Fibroblast of lung (primary cell): ENCODE measurements at regions not wholly inside any gene's neighbourhood (a gene's known extent, or its start where the extent isn't known, plus 50 kb on each side); places are given as distances from the start of the nearest gene placed in this dataset.

Experiments
- DNase-seq, 2 donors: peaks; one replicate each; pipeline versions ENCODE4 v3.0.0 to v3.0.0-alpha.2; 2010; ENCODE audit warnings: low read depth in 2 of 2
- H2AFZ ChIP-seq: 2 replicates; pipeline ENCODE4 v1.5.1; 2012; ENCODE audit warnings: low read length, control low read depth, inconsistent platforms
- H3K27ac ChIP-seq: 2 replicates; pipeline ENCODE4 v1.5.1; 2011; ENCODE audit warnings: low read length, control low read depth; ENCODE audit not compliant: insufficient read depth
- H3K27me3 ChIP-seq: 2 replicates; pipeline ENCODE4 v1.5.1; 2011; ENCODE audit warnings: mild to moderate bottlenecking, low read length; ENCODE audit not compliant: control insufficient read depth, insufficient read depth
- H3K36me3 ChIP-seq: 2 replicates; pipeline ENCODE4 v1.5.1; 2011; ENCODE audit warnings: low read length; ENCODE audit not compliant: control insufficient read depth, insufficient read depth
- H3K4me1 ChIP-seq: 2 replicates; pipeline ENCODE4 v1.5.1; 2011; ENCODE audit warnings: low read length; ENCODE audit not compliant: control insufficient read depth, insufficient read depth; ENCODE audit errors: extremely low read depth
- H3K4me2 ChIP-seq: 2 replicates; pipeline ENCODE4 v1.5.1; 2011; ENCODE audit warnings: low read length, control low read depth; ENCODE audit not compliant: insufficient read depth; ENCODE audit errors: extremely low read depth
- H3K4me3 ChIP-seq, 4 experiments: fragments of 200-600 bp in 1 of 4; sonication (generic) in 1 of 4; replicated peaks in 1 of 4; 2 replicates each; pipeline ENCODE4 v1.5.1; 2011 to 2016; ENCODE audit warnings: low read length in 4 of 4, low read depth in 3 of 4, mild to moderate bottlenecking in 3 of 4, control low read depth in 2 of 4, inconsistent platforms in 1 of 4, mixed read lengths in 1 of 4; ENCODE audit not compliant: insufficient read depth in 1 of 4; ENCODE audit errors: control extremely low read depth in 1 of 4
- H3K79me2 ChIP-seq: 2 replicates; pipeline ENCODE4 v1.5.1; 2012; ENCODE audit warnings: mild to moderate bottlenecking, low read length, inconsistent platforms; ENCODE audit not compliant: control insufficient read depth, insufficient read depth
- H3K9ac ChIP-seq: 2 replicates; pipeline ENCODE4 v1.5.1; 2011; ENCODE audit warnings: mild to moderate bottlenecking, low read length, control low read depth; ENCODE audit not compliant: insufficient read depth
- H3K9me3 ChIP-seq: 2 replicates; pipeline ENCODE4 v1.5.1; 2012; ENCODE audit warnings: low read depth, low read length; ENCODE audit not compliant: control insufficient read depth, insufficient read depth
- H4K20me1 ChIP-seq: 2 replicates; pipeline ENCODE4 v1.5.1; 2011; ENCODE audit warnings: low read length; ENCODE audit not compliant: control insufficient read depth, insufficient read depth; ENCODE audit errors: extremely low read depth
- CTCF ChIP-seq, 2 donors: IDR thresholded peaks in 1 of 2; conservative IDR thresholded peaks in 1 of 2; 1 replicate in 1 of 2; 2 replicates in 1 of 2; pipeline ENCODE4 v1.5.1; 2011 to 2012; ENCODE audit warnings: low read length in 2 of 2, control low read depth in 1 of 2, inconsistent platforms in 1 of 2, low read depth in 1 of 2, mild to moderate bottlenecking in 1 of 2
- EZH2 ChIP-seq: IDR thresholded peaks from 2 replicates; pipeline ENCODE4 v1.5.1; 2012; ENCODE audit warnings: low read length, control low read depth, mild to moderate bottlenecking; ENCODE audit errors: missing control alignments

GRCh38 chrX:25858273-25858880 lies 279.8 kb upstream of the MAGEB18 start:
- TF ChIP-seq CTCF (conservative IDR thresholded peaks at IDR 0.05 in 1 of 2, IDR thresholded peaks at IDR 0.05 in 1 of 2; ENCODE audit: low read depth in 1 of 2, low read length in 2 of 2) (no peak), EZH2 (no peak)
- peak; percentile 1 for DNase-seq
- Histone ChIP-seq H3K27ac (no peak overlapping the region), H3K4me1 (no peaks in the 10 kb centered on the region), H3K36me3 (no peaks in the 10 kb centered on the region), H3K4me3 (no peak overlapping the region), H3K79me2 (no peaks in the 10 kb centered on the region), H4K20me1 (peaks cover 2% of the 10 kb centered on the region), H3K9ac (no peak overlapping the region), H3K9me3 (no peaks in the 10 kb centered on the region), H2AFZ (no peak overlapping the region), H3K27me3 (no peaks in the 10 kb centered on the region), H3K4me2 (no peak overlapping the region)

GRCh38 chrX:25860322-25860721 lies 277.8 kb upstream of the MAGEB18 start:
- no peaks in the 10 kb centered on the region for H3K4me1 ChIP-seq
- H3K27me3 ChIP-seq: no peaks in the 10 kb centered on the region
- TF ChIP-seq EZH2: no peak
- TF ChIP-seq CTCF (conservative IDR thresholded peaks at IDR 0.05 in 1 of 2, IDR thresholded peaks at IDR 0.05 in 1 of 2; ENCODE audit: low read depth in 1 of 2, low read length in 2 of 2): no peak

GRCh38 chrX:25869761-25870160 lies 268.4 kb upstream of the MAGEB18 start:
- Histone ChIP-seq H3K79me2 (no peaks in the 10 kb centered on the region), H3K27ac (no peak overlapping the region), H4K20me1 (no peaks in the 10 kb centered on the region), H3K4me1 (no peaks in the 10 kb centered on the region), H3K4me2 (no peak overlapping the region), H2AFZ (no peak overlapping the region), H3K27me3 (no peaks in the 10 kb centered on the region), H3K36me3 (no peaks in the 10 kb centered on the region), H3K9me3 (no peaks in the 10 kb centered on the region), H3K4me3 (no peak overlapping the region), H3K9ac (no peak overlapping the region)
- TF ChIP-seq EZH2: no peak
- no peak for TF ChIP-seq CTCF (conservative IDR thresholded peaks at IDR 0.05 in 1 of 2, IDR thresholded peaks at IDR 0.05 in 1 of 2; ENCODE audit: low read depth in 1 of 2, low read length in 2 of 2)
- DNase-seq: peak in 1 of 2 donors; percentile 1

More at GRCh38 chrX:25860322-25860721, 277.8 kb upstream of the MAGEB18 start:
- no peak overlapping the region for H3K4me3 ChIP-seq
- H3K9ac ChIP-seq: no peak overlapping the region
- no peak overlapping the region for H2AFZ ChIP-seq
- H4K20me1 ChIP-seq: no peaks in the 10 kb centered on the region
- H3K36me3 ChIP-seq: no peaks in the 10 kb centered on the region
- H3K9me3 ChIP-seq: no peaks in the 10 kb centered on the region
- H3K4me2 ChIP-seq: no peak overlapping the region
- H3K27ac ChIP-seq: no peak overlapping the region
- no peak for DNase-seq
- no peaks in the 10 kb centered on the region for H3K79me2 ChIP-seq
